Central memory CD8-positive, alpha-beta T cell (primary cell): ENCODE measurements at regions not wholly inside any gene's neighbourhood (a gene's known extent, or its start where the extent isn't known, plus 50 kb on each side); places are given as distances from the start of the nearest gene placed in this dataset.

ENCODE experiments used
- ATAC-seq: fragments of 150-1000 bp; cut with Tn5 transposase; replicated peaks from 2 replicates; pipeline ENCODE4 v1.10.0; 2022; ENCODE audit warnings: mild to moderate bottlenecking, moderate FRiP score, moderate number of reproducible peaks; ENCODE audit not compliant: poor library complexity, severe bottlenecking; ENCODE audit errors: extremely low read depth
- DNase-seq, 2 donors: peaks; one replicate each; pipeline ENCODE4 v3.0.0; 2021; ENCODE audit warnings: low spot score in 2 of 2
- H3K27ac Mint-ChIP-seq: one replicate; pipeline ENCODE4 v1.8.0; 2022; ENCODE audit warnings: low read depth, mild to moderate bottlenecking, moderate library complexity, mixed read lengths
- H3K27me3 Mint-ChIP-seq: one replicate; pipeline ENCODE4 v1.8.0; 2022; ENCODE audit warnings: mixed read lengths
- H3K36me3 Mint-ChIP-seq: one replicate; pipeline ENCODE4 v1.8.0; 2022; ENCODE audit warnings: mild to moderate bottlenecking, moderate library complexity, mixed read lengths; ENCODE audit not compliant: insufficient read depth
- H3K4me1 Mint-ChIP-seq: one replicate; pipeline ENCODE4 v1.8.0; 2022; ENCODE audit warnings: mixed read lengths
- H3K4me3 Mint-ChIP-seq: one replicate; pipeline ENCODE4 v1.8.0; 2022; ENCODE audit warnings: mild to moderate bottlenecking, moderate library complexity, mixed read lengths
- H3K9me3 Mint-ChIP-seq: one replicate; pipeline ENCODE4 v1.8.0; 2022; ENCODE audit warnings: mixed read lengths

GRCh38 chr15:34700891-34701427, 53.8 kb downstream of the GJD2 start:
- no peak for DNase-seq
- H3K27me3 Mint-ChIP-seq, result peaks cover 51% of the 10 kb centered on the region
- no peaks in the 10 kb centered on the region for H3K9me3 Mint-ChIP-seq
- ATAC-seq, result no peak
- no peaks in the 10 kb centered on the region for H3K36me3 Mint-ChIP-seq
- no peaks in the 10 kb centered on the region for H3K4me1 Mint-ChIP-seq
- H3K27ac Mint-ChIP-seq, result no peak overlapping the region
- no peak overlapping the region for H3K4me3 Mint-ChIP-seq

GRCh38 chr15:34699968-34700640, 54.7 kb downstream of the GJD2 start:
- H3K36me3 Mint-ChIP-seq, result no peaks in the 10 kb centered on the region
- H3K9me3 Mint-ChIP-seq, result no peaks in the 10 kb centered on the region
- no peaks in the 10 kb centered on the region for H3K4me1 Mint-ChIP-seq
- no peak for DNase-seq
- no peak overlapping the region for H3K4me3 Mint-ChIP-seq
- ATAC-seq, result no peak
- H3K27ac Mint-ChIP-seq, result no peak overlapping the region
- peaks cover 44% of the 10 kb centered on the region for H3K27me3 Mint-ChIP-seq

GRCh38 chr15:34696506-34696905, 58.3 kb downstream of the GJD2 start:
- Mint-ChIP-seq H3K27ac (no peak overlapping the region), H3K4me3 (no peak overlapping the region), H3K27me3 (peaks cover 52% of the 10 kb centered on the region), H3K9me3 (no peaks in the 10 kb centered on the region), H3K36me3 (peaks cover 2% of the 10 kb centered on the region), H3K4me1 (no peaks in the 10 kb centered on the region)
- DNase-seq (no peak), ATAC-seq (no peak)

- Mint-ChIP-seq H3K4me1 (peaks cover 5% of the 10 kb centered on the region), H3K27me3 (peaks cover 49% of the 10 kb centered on the region), H3K36me3 (peaks cover 2% of the 10 kb centered on the region), H3K4me3 (no peak overlapping the region), H3K9me3 (peaks cover 3% of the 10 kb centered on the region), H3K27ac (no peak overlapping the region)
- DNase-seq (no peak), ATAC-seq (no peak)
Observed at GRCh38 chr15:34693053-34693744, 61.6 kb downstream of the GJD2 start.

GRCh38 chr15:34691034-34691433, 63.8 kb downstream of the GJD2 start:
- Mint-ChIP-seq H3K4me1 (peaks cover 5% of the 10 kb centered on the region), H3K27ac (no peak overlapping the region), H3K27me3 (peaks cover 49% of the 10 kb centered on the region), H3K9me3 (peaks cover 3% of the 10 kb centered on the region), H3K4me3 (no peak overlapping the region), H3K36me3 (peaks cover 2% of the 10 kb centered on the region)
- DNase-seq, result no peak
- no peak for ATAC-seq

GRCh38 chr15:34688699-34689098, 66.1 kb downstream of the GJD2 start:
- no peak for ATAC-seq
- Mint-ChIP-seq H3K4me3 (no peak overlapping the region), H3K4me1 (peaks cover 5% of the 10 kb centered on the region), H3K27ac (no peak overlapping the region), H3K27me3 (peaks cover 47% of the 10 kb centered on the region), H3K36me3 (peaks cover 2% of the 10 kb centered on the region), H3K9me3 (peaks cover 3% of the 10 kb centered on the region)
- no peak for DNase-seq

GRCh38 chr15:34684351-34684750, 70.4 kb downstream of the GJD2 start:
- DNase-seq (no peak), ATAC-seq (no peak)
- Mint-ChIP-seq H3K4me3 (no peak overlapping the region), H3K27me3 (peaks cover 12% of the 10 kb centered on the region), H3K27ac (no peak overlapping the region), H3K36me3 (no peaks in the 10 kb centered on the region), H3K4me1 (no peaks in the 10 kb centered on the region), H3K9me3 (no peaks in the 10 kb centered on the region)

- Mint-ChIP-seq H3K4me1 (no peaks in the 10 kb centered on the region), H3K4me3 (no peak overlapping the region), H3K36me3 (no peaks in the 10 kb centered on the region), H3K27ac (no peak overlapping the region), H3K9me3 (no peaks in the 10 kb centered on the region), H3K27me3 (peaks cover 12% of the 10 kb centered on the region)
- DNase-seq (no peak), ATAC-seq (no peak)
Observed at GRCh38 chr15:34682674-34683073, 72.1 kb downstream of the GJD2 start.

GRCh38 chr15:34679291-34679690, 75.5 kb downstream of the GJD2 start:
- Mint-ChIP-seq H3K4me3 (no peak overlapping the region), H3K4me1 (no peaks in the 10 kb centered on the region), H3K27me3 (peaks cover 2% of the 10 kb centered on the region), H3K27ac (no peak overlapping the region), H3K36me3 (no peaks in the 10 kb centered on the region), H3K9me3 (no peaks in the 10 kb centered on the region)
- DNase-seq (no peak), ATAC-seq (no peak)

GRCh38 chr15:34673241-34673640, 81.6 kb downstream of the GJD2 start:
- DNase-seq (no peak), ATAC-seq (no peak)
- no peaks in the 10 kb centered on the region for H3K36me3 Mint-ChIP-seq
- H3K9me3 Mint-ChIP-seq, result no peaks in the 10 kb centered on the region
- H3K4me3 Mint-ChIP-seq, result no peak overlapping the region
- no peaks in the 10 kb centered on the region for H3K4me1 Mint-ChIP-seq
- H3K27me3 Mint-ChIP-seq, result peaks cover 18% of the 10 kb centered on the region
- no peak overlapping the region for H3K27ac Mint-ChIP-seq

- ATAC-seq, result no peak
- H3K36me3 Mint-ChIP-seq, result no peaks in the 10 kb centered on the region
- no peak overlapping the region for H3K4me3 Mint-ChIP-seq
- no peak overlapping the region for H3K27ac Mint-ChIP-seq
- H3K27me3 Mint-ChIP-seq, result peaks cover 35% of the 10 kb centered on the region
- H3K4me1 Mint-ChIP-seq, result no peaks in the 10 kb centered on the region
- no peak for DNase-seq
- no peaks in the 10 kb centered on the region for H3K9me3 Mint-ChIP-seq
Observed at GRCh38 chr15:34665498-34666116, 82.2 kb upstream of the GOLGA8B start.

- Mint-ChIP-seq H3K4me3 (no peak overlapping the region), H3K27ac (no peak overlapping the region), H3K27me3 (peaks cover 40% of the 10 kb centered on the region), H3K9me3 (no peaks in the 10 kb centered on the region), H3K4me1 (no peaks in the 10 kb centered on the region), H3K36me3 (no peaks in the 10 kb centered on the region)
- no peak for ATAC-seq
- DNase-seq, result no peak
Observed at GRCh38 chr15:34664418-34664817, 81.0 kb upstream of the GOLGA8B start.

- no peak for DNase-seq
- H3K36me3 Mint-ChIP-seq, result no peaks in the 10 kb centered on the region
- no peak overlapping the region for H3K27ac Mint-ChIP-seq
- H3K27me3 Mint-ChIP-seq, result peaks cover 38% of the 10 kb centered on the region
- no peaks in the 10 kb centered on the region for H3K9me3 Mint-ChIP-seq
- no peaks in the 10 kb centered on the region for H3K4me1 Mint-ChIP-seq
- H3K4me3 Mint-ChIP-seq, result no peak overlapping the region
- no peak for ATAC-seq
Observed at GRCh38 chr15:34663101-34663500, 79.7 kb upstream of the GOLGA8B start.
